BE2C (cell line): ENCODE measurements at regions not wholly inside any gene's neighbourhood (a gene's known extent, or its start where the extent isn't known, plus 50 kb on each side); places are given as distances from the start of the nearest gene placed in this dataset.
A peak's percentile ranks its signal among the peaks of the same experiment; 100 is the strongest.
"Not testable (repeated sequence)": the region's sequence is repeated elsewhere in the genome, so short reads cannot be mapped to it uniquely, and the experiment has no call there.

Experiments used
- DNase-seq: peaks from one replicate; pipeline ENCODE4 v3.0.0-alpha.2; 2020
- H3K27me3 ChIP-seq: fragments of 250-450 bp; sonication (Bioruptor Pico); 2 replicates; pipeline ENCODE4 v1.5.1; 2020; ENCODE audit warnings: mild to moderate bottlenecking
- H3K36me3 ChIP-seq: fragments of 250-450 bp; sonication (Bioruptor Pico); 2 replicates; pipeline ENCODE4 v1.5.1; 2020; ENCODE audit warnings: mild to moderate bottlenecking
- H3K4me1 ChIP-seq: fragments of 250-450 bp; sonication (Bioruptor Pico); 2 replicates; pipeline ENCODE4 v1.5.1; 2020
- H3K4me3 ChIP-seq: 2 replicates; pipeline ENCODE4 v1.5.1; 2011; ENCODE audit warnings: low read depth, low read length
- H3K9me3 ChIP-seq: fragments of 250-450 bp; sonication (Bioruptor Pico); 2 replicates; pipeline ENCODE4 v1.5.1; 2020
- TF ChIP-seq, protein P1 (sequence below): IDR thresholded peaks from 2 replicates; pipeline ENCODE4 v1.5.1; 2012; ENCODE audit warnings: mild to moderate bottlenecking, low read depth, low read length

DNA sequence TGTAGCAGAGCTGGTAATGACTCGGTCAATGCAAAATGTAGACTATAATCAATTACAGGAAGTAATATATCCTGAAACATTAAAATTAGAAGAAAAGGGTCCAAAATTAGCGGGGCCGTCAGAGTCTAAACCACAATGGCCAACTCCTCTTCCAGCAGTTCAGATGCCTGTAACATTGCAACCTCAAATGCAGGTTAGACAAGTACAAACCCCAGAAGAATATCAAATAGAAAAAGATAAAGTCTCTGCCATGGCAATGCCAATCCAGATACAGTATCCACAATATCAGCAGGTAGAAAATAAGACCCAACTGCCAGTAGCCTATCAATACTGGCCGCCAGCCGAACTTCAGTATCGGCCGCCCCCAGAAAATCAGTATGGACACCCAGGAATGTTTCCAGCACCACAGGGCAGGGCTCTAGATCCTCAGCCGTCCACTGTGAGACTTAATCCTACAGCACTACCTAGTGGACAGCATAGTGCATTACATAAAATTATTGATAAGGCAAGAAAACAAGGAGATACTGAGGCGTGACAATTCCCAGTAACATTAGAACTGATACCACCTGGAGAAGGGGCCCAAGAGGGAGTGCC is 158.4 kb downstream of the GPX5 start:
- Histone ChIP-seq H3K9me3 (no peaks in the 10 kb centered on the region), H3K4me1 (no peaks in the 10 kb centered on the region), H3K4me3 (peak overlapping the region; percentile 19; the same call in 1 of the 2 replicates), H3K27me3 (peaks cover 24% of the 10 kb centered on the region), H3K36me3 (no peaks in the 10 kb centered on the region)
- peak; percentile 31 for DNase-seq
- TF ChIP-seq, protein P1, sequence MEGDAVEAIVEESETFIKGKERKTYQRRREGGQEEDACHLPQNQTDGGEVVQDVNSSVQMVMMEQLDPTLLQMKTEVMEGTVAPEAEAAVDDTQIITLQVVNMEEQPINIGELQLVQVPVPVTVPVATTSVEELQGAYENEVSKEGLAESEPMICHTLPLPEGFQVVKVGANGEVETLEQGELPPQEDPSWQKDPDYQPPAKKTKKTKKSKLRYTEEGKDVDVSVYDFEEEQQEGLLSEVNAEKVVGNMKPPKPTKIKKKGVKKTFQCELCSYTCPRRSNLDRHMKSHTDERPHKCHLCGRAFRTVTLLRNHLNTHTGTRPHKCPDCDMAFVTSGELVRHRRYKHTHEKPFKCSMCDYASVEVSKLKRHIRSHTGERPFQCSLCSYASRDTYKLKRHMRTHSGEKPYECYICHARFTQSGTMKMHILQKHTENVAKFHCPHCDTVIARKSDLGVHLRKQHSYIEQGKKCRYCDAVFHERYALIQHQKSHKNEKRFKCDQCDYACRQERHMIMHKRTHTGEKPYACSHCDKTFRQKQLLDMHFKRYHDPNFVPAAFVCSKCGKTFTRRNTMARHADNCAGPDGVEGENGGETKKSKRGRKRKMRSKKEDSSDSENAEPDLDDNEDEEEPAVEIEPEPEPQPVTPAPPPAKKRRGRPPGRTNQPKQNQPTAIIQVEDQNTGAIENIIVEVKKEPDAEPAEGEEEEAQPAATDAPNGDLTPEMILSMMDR = peak; percentile 70

DNA sequence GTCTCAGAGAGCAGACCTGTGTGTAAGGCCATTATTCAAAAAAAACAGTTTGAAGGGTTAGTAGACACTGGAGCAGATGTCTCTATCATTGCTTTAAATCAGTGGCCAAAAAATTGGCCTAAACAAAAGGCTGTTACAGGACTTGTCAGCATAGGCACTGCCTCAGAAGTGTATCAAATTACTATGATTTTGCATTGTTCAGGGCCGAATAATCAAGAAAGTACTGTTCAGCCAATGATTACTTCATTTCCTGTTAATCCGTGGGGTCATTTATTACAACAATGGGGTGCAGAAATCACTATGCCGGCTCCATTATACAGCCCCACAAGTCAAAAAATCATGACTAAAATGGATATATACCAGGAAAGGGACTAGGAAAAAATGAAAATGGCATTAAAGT is 160.3 kb downstream of the GPX5 start:
- not testable (repeated sequence) for H3K4me3 ChIP-seq, H3K9me3 ChIP-seq, H3K4me1 ChIP-seq, H3K36me3 ChIP-seq, DNase-seq
- H3K27me3 ChIP-seq = peaks cover 15% of the 10 kb centered on the region; the same call in 1 of the 2 replicates

DNA sequence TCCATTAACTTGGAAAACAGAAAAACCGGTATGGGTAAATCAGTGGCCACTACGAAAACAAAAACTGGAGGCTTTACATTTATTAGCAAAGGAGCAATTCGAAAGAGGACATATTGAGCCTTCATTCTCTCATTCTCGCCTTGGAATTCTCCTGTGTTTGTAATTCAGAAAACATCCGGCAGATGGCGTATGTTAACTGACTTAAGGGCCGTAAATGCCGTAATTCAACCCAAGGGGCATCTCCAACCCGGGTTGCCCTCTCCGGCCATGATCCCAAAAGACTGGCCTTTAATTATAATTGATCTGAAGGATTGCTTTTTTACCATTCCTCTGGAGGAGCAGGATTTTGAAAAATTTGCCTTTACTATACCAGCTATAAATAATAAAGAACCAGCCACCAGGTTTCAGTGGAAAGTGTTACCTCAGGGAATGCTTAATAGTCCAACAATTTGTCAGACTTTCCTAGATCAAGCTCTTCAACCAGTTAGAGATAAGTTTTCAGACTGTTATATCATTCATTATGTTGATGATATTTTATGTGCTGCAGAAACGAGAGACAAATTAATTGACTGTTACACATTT is 160.9 kb downstream of the GPX5 start:
- not testable (repeated sequence) for H3K4me3 ChIP-seq, H3K4me1 ChIP-seq, H3K9me3 ChIP-seq, H3K36me3 ChIP-seq
- peaks cover 13% of the 10 kb centered on the region; the same call in 1 of the 2 replicates for H3K27me3 ChIP-seq
- TF ChIP-seq, protein P1 = peak; percentile 71
- peak; percentile 51 for DNase-seq

DNA sequence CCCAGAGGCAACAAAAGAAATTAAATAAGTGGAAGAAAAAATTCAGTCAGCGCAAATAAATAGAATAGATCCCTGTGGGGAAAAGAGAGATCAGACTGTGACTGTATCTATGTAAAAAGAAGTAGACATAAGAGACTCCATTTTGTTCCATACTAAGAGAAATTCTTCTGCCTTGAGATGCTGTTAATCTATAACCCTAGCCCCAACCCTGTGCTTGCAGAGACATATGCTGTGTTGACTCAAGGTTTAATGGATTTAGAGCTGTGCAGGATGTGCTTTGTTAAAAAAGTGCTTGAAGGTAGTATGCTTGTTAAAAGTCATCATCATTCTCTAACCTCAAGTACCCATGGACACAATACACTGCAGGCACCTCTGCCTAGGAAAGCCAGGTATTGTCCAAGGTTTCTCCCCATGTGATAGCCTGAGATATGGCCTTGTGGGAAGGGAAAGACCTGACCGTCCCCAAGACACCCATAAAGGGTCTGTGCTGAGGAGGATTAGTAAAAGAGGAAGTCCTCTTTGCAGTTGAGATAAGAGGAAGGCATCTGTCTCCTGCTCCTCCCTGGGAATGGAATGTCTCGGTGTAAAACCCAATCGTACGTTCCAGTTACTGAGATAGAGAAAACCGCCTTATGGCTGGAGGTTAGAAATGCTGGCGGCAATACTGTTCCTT is 161.8 kb downstream of the GPX5 start:
- not testable (repeated sequence) for DNase-seq, H3K4me1 ChIP-seq, H3K36me3 ChIP-seq, H3K27me3 ChIP-seq, H3K4me3 ChIP-seq, H3K9me3 ChIP-seq

DNA sequence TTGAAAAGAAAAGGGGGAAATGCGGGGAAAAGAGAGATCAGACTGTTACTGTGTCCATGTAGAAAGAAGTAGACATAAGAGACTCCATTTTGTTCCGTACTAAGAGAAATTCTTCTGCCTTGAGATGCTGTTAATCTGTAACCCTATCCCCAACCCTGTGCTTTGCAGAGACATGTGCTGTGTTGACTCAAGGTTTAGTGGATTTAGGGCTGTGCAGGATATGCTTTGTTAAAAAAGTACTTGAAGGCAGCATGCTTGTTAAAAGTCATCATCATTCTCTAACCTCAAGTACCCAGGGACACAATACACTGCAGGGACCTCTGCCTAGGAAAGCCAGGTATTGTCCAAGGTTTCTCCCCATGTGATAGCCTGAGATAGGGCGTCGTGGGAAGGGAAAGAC is 166.3 kb downstream of the GPX5 start:
- H3K9me3 ChIP-seq, H3K4me3 ChIP-seq, DNase-seq, H3K36me3 ChIP-seq, H3K4me1 ChIP-seq: not testable (repeated sequence)
- H3K27me3 ChIP-seq = peaks cover 24% of the 10 kb centered on the region

DNA sequence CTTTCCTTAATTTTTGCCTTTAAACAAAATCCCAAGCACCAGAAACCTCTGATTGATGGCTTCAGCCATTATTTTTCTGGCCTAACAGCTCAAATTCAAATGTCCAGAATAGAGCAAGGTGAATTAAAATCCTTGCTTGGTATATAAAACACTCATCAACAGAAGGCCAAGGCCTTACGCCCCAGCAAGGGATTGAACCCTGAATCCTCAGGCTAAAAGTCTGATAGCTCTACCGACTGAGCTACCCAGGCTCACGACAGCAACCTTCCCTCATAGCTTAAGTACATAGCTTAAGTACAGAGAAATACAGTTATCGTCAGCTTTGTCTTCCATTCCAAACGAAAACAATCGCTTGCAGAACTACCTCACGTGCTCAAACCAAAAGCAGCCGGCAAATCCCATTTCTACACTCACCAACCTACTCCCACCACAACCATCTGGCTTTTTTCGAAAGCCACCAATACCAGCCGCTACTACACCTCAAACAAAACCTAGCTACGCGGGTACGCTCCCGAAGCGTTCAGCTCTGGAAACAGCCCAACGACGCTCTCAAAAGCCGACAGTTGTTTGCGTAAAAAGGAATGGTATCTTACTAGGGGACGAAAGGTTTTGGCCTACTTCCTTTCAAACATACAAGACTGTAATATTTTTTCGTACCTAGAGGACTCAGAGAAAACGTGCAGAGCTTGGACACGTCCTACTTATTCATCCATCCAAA is 167.5 kb downstream of the GPX5 start:
- no peak for DNase-seq
- no peak overlapping the region for H3K4me3 ChIP-seq

DNA sequence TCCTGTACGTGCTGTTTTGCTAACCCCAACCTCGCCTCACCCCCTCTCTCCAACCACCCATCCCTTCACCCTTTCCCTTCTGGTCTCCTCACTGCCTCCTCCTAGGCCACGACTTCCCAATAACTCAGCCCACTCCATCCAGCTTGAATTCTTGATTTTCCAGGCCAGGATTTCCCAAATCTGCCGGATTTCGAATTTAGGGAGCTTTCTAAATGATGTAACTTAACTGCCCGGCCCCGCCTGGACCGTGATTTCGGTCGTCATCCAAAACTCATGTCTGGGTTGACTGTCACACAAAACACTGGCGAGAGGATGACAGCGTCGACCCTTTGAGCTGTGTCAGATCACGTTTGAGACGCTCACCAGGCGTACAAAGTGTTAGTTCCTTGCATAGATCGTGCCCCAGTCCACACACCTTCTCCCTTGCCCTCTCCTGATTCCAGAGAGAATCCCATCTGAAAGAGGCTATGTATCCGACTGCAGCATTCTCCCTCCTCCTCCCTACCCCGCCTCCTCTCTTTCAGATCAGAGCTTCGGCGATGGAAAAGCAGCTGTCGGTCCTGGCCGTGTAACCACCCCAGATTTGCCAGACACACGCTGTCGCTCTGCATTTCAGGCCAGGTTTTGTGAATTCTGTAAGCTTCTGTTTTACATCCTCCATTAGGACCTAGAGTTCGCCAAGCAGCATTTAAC is 168.2 kb downstream of the GPX5 start:
- TF ChIP-seq, protein P1 = no peak
- Histone ChIP-seq H3K4me3 (no peak overlapping the region), H3K27me3 (peaks cover 35% of the 10 kb centered on the region), H3K4me1 (no peaks in the 10 kb centered on the region), H3K9me3 (no peaks in the 10 kb centered on the region), H3K36me3 (no peaks in the 10 kb centered on the region)
- DNase-seq = no peak

More for the DNA sequence above, 167.5 kb downstream of the GPX5 start:
- no peaks in the 10 kb centered on the region for H3K9me3 ChIP-seq
- no peaks in the 10 kb centered on the region for H3K36me3 ChIP-seq
- peaks cover 35% of the 10 kb centered on the region for H3K27me3 ChIP-seq
- no peaks in the 10 kb centered on the region for H3K4me1 ChIP-seq
- TF ChIP-seq, protein P1 = no peak
